IMR-90 (cell line): ENCODE measurements at regions not wholly inside any gene's neighbourhood (a gene's known extent, or its start where the extent isn't known, plus 50 kb on each side); places are given as distances from the start of the nearest gene placed in this dataset.

Source experiments
- ATAC-seq: fragments of 200-7000 bp; cut with Tn5 transposase; 2 replicates; pipeline ENCODE4 v1.9.1; 2020; ENCODE audit warnings: low read depth, mild to moderate bottlenecking, moderate library complexity
- BruUV-seq: library from RNA; stranded (reverse); fragments of 400-500 nt; replicated peaks from 2 replicates; lab custom pipeline; 2021; lab: Mats Ljungman, UMichigan
- CTCF ChIA-PET: fragments of 300-600 bp; formaldehyde crosslinking; extraction: SDS; loops from one replicate; lab custom pipeline; 2021; ENCODE audit warnings: antibody characterized with exemption; lab: Yijun Ruan, JAX
- POLR2A ChIA-PET: fragments of 300-600 bp; sonication (Branson Sonifier 250); formaldehyde crosslinking; loops from one replicate; lab custom pipeline; 2022; ENCODE audit warnings: antibody characterized with exemption; ENCODE audit not compliant: unreplicated experiment; lab: Charles Lee
- DNase-seq: peaks from one replicate; pipeline ENCODE4 v3.0.0; 2013
- H2AFZ ChIP-seq: replicated peaks from 2 replicates; pipeline ENCODE3; 2013; ENCODE audit warnings: low read length, mild to moderate bottlenecking; ENCODE audit not compliant: poor library complexity
- H2AK5ac ChIP-seq: 2 replicates; pipeline ENCODE4 v1.6.1; 2013; ENCODE audit warnings: low read depth, low read length, inconsistent platforms
- H2AK9ac ChIP-seq: replicated peaks from 2 replicates; pipeline ENCODE3; 2013; ENCODE audit warnings: mild to moderate bottlenecking, low read depth, low read length, moderate library complexity; ENCODE audit not compliant: poor library complexity
- H2BK120ac ChIP-seq: 2 replicates; pipeline ENCODE4 v1.6.1; 2013; ENCODE audit warnings: low read depth, low read length, inconsistent platforms
- H2BK15ac ChIP-seq: 3 replicates; pipeline ENCODE4 v1.6.1; 2013; ENCODE audit warnings: low read depth, low read length, inconsistent platforms
- H2BK20ac ChIP-seq: 2 replicates; pipeline ENCODE4 v1.6.1; 2013; ENCODE audit warnings: low read depth, mild to moderate bottlenecking, inconsistent platforms, low read length, moderate library complexity
- H2BK5ac ChIP-seq: 2 replicates; pipeline ENCODE4 v1.6.1; 2013; ENCODE audit warnings: mild to moderate bottlenecking, low read depth, low read length, inconsistent platforms; ENCODE audit not compliant: poor library complexity, severe bottlenecking
- H3K14ac ChIP-seq: replicated peaks from 2 replicates; pipeline ENCODE4 v1.6.1; 2013; ENCODE audit warnings: low read depth, low read length, inconsistent platforms
- H3K18ac ChIP-seq: 2 replicates; pipeline ENCODE4 v1.6.1; 2013; ENCODE audit warnings: low read depth, low read length, control low read depth
- H3K23ac ChIP-seq: 2 replicates; pipeline ENCODE4 v1.6.1; 2013; ENCODE audit warnings: low read depth, low read length, inconsistent platforms
- H3K27ac ChIP-seq: 2 replicates; pipeline ENCODE4 v1.5.1; 2013; ENCODE audit warnings: mild to moderate bottlenecking, control low read depth, low read length; ENCODE audit not compliant: insufficient read depth
- H3K27me3 ChIP-seq: 2 replicates; pipeline ENCODE4 v1.6.1; 2013; ENCODE audit warnings: low read length; ENCODE audit not compliant: control insufficient read depth, insufficient read depth
- H3K36me3 ChIP-seq: 2 replicates; pipeline ENCODE4 v1.6.1; 2013; ENCODE audit warnings: low read length, mixed read lengths; ENCODE audit not compliant: control insufficient read depth, insufficient read depth
- H3K4ac ChIP-seq: 2 replicates; pipeline ENCODE4 v1.6.1; 2013; ENCODE audit warnings: low read depth, low read length, inconsistent platforms
- H3K4me1 ChIP-seq: 2 replicates; pipeline ENCODE4 v1.6.1; 2013; ENCODE audit warnings: low read length, mixed read lengths; ENCODE audit not compliant: control insufficient read depth, insufficient read depth
- H3K4me2 ChIP-seq: 2 replicates; pipeline ENCODE4 v1.6.1; 2013; ENCODE audit warnings: low read depth, mild to moderate bottlenecking, control low read depth, low read length, moderate library complexity
- H3K4me3 ChIP-seq: 2 replicates; pipeline ENCODE4 v1.5.1; 2013; ENCODE audit warnings: low read depth, mild to moderate bottlenecking, control low read depth, low read length, moderate library complexity; ENCODE audit not compliant: insufficient read depth
- H3K56ac ChIP-seq: 2 replicates; pipeline ENCODE4 v1.6.1; 2013; ENCODE audit warnings: low read length, inconsistent platforms; ENCODE audit not compliant: insufficient read depth; ENCODE audit errors: extremely low read depth
- H3K79me1 ChIP-seq, 2 experiments: 2 replicates each; pipeline ENCODE4 v1.6.1; 2013; ENCODE audit warnings: low read length in 2 of 2, inconsistent platforms in 1 of 2, low read depth in 1 of 2
- H3K9ac ChIP-seq: 2 replicates; pipeline ENCODE4 v1.6.1; 2013; ENCODE audit warnings: low read depth, low read length, control low read depth
- H3K9me1 ChIP-seq: 2 replicates; pipeline ENCODE4 v1.6.1; 2013; ENCODE audit warnings: low read length, inconsistent platforms; ENCODE audit not compliant: insufficient read depth
- H3K9me3 ChIP-seq: 2 replicates; pipeline ENCODE4 v1.6.1; 2013; ENCODE audit warnings: low read length; ENCODE audit not compliant: control insufficient read depth, insufficient read depth
- H4K20me1 ChIP-seq: 2 replicates; pipeline ENCODE4 v1.6.1; 2013; ENCODE audit warnings: low read length, inconsistent platforms; ENCODE audit not compliant: insufficient read depth
- H4K5ac ChIP-seq: 2 replicates; pipeline ENCODE4 v1.6.1; 2013; ENCODE audit warnings: mild to moderate bottlenecking, low read depth, low read length, control low read depth
- H4K8ac ChIP-seq, 2 experiments: 2 replicates each; pipeline ENCODE4 v1.6.1; 2013; ENCODE audit warnings: low read depth in 2 of 2, low read length in 2 of 2, control low read depth in 1 of 2, inconsistent platforms in 1 of 2
- H4K91ac ChIP-seq: 2 replicates; pipeline ENCODE4 v1.6.1; 2013; ENCODE audit warnings: low read depth, low read length, inconsistent platforms; ENCODE audit not compliant: insufficient read depth
- BHLHE40 ChIP-seq: fragments of 150-350 bp; IDR thresholded peaks from 2 replicates; pipeline ENCODE4 v1.6.1; 2016; ENCODE audit warnings: mild to moderate bottlenecking, low read depth, low read length
- CHD1 ChIP-seq: IDR thresholded peaks from 2 replicates; pipeline ENCODE4 v1.6.1; 2012; ENCODE audit warnings: low read depth, low read length, improper control_type of control experiment
- CTCF ChIP-seq: conservative IDR thresholded peaks from 2 replicates; pipeline ENCODE4 v1.5.1; 2012; ENCODE audit warnings: mild to moderate bottlenecking, low read depth, low read length, improper control_type of control experiment
- ELK1 ChIP-seq: fragments of 150-350 bp; IDR thresholded peaks from 2 replicates; pipeline ENCODE4 v1.6.1; 2016; ENCODE audit warnings: low read depth, mild to moderate bottlenecking, low read length, moderate library complexity, borderline replicate concordance
- FOS ChIP-seq: fragments of 150-350 bp; IDR thresholded peaks from 2 replicates; pipeline ENCODE4 v1.6.1; 2016; ENCODE audit warnings: low read depth, low read length
- MAFK ChIP-seq: IDR thresholded peaks from 2 replicates; pipeline ENCODE4 v1.6.1; 2012; ENCODE audit warnings: low read depth, low read length, improper control_type of control experiment
- MAZ ChIP-seq: IDR thresholded peaks from 2 replicates; pipeline ENCODE4 v1.6.1; 2012; ENCODE audit warnings: low read depth, mild to moderate bottlenecking, low read length, improper control_type of control experiment, moderate library complexity, borderline replicate concordance
- MXI1 ChIP-seq: IDR thresholded peaks from 2 replicates; pipeline ENCODE4 v1.6.1; 2012; ENCODE audit warnings: low read depth, mild to moderate bottlenecking, low read length, moderate library complexity, borderline replicate concordance
- NFE2L2 ChIP-seq: fragments of 150-350 bp; IDR thresholded peaks from 2 replicates; pipeline ENCODE4 v1.6.1; 2016; ENCODE audit warnings: low read depth, mild to moderate bottlenecking, low read length
- POLR2A ChIP-seq: IDR thresholded peaks from 2 replicates; pipeline ENCODE4 v1.6.1; 2012; ENCODE audit warnings: mild to moderate bottlenecking, low read depth, low read length
- RCOR1 ChIP-seq: IDR thresholded peaks from 2 replicates; pipeline ENCODE4 v1.6.1; 2012; ENCODE audit warnings: mild to moderate bottlenecking, low read length, improper control_type of control experiment; ENCODE audit not compliant: insufficient replicate concordance
- SMC3 ChIP-seq: fragments of 150-350 bp; IDR thresholded peaks from 2 replicates; pipeline ENCODE4 v1.6.1; 2016; ENCODE audit warnings: low read depth, mild to moderate bottlenecking, antibody characterized with exemption, low read length, moderate library complexity
- USF2 ChIP-seq: fragments of 150-350 bp; IDR thresholded peaks from 2 replicates; pipeline ENCODE4 v1.6.1; 2017; ENCODE audit warnings: mild to moderate bottlenecking, antibody characterized with exemption, low read length, low read depth
- WGBS, 2 experiments: methylation state at CpG; one replicate each; pipeline versions ENCODE4 v1.1.5 to v1.1.7; 2013; ENCODE audit warnings: missing lambda C conversion rate in 2 of 2; ENCODE audit not compliant: insufficient read length in 1 of 2; ENCODE audit errors: extremely low coverage in 2 of 2; 5-methylcytosine and 5-hydroxymethylcytosine counted together
- dilution Hi-C: fragments of 300-500 bp; cut with HindIII; formaldehyde crosslinking; loops from one replicate; pipeline ENCODE4 v1.14.3; 2018; ENCODE audit warnings: low sequenced_read_pairs; ENCODE audit not compliant: unreplicated experiment
- in situ Hi-C: fragments of 300-500 bp; cut with MboI; formaldehyde crosslinking; loops from 3 replicates; pipeline ENCODE4 v1.14.3; 2019; ENCODE audit warnings: low sequenced_read_pairs, inconsistent platforms, mixed read lengths
- intact Hi-C: fragments of 100-400 bp; cut with micrococcal nuclease; formaldehyde crosslinking; loops from 2 replicates; pipeline ENCODE4 v1.10.0; 2022

- Histone ChIP-seq H3K9me1 (no peaks in the 10 kb centered on the region), H3K9me3 (peaks cover 43% of the 10 kb centered on the region)
These were observed 253.0 kb upstream of the IRX2 start for GRCh38 chr5:3004361-3005080.

More at GRCh38 chr5:3004361-3005080, 253.0 kb upstream of the IRX2 start:
- no peak overlapping the region for H2AFZ ChIP-seq
- no peak overlapping the region for H4K5ac ChIP-seq
- DNase-seq (no peak), ATAC-seq (no peak)
- no peaks in the 10 kb centered on the region for H3K36me3 ChIP-seq
- no peaks in the 10 kb centered on the region for H4K20me1 ChIP-seq
- TF ChIP-seq SMC3 (no peak), CHD1 (no peak), ELK1 (no peak), MXI1 (no peak), RCOR1 (no peak), NFE2L2 (no peak), BHLHE40 (no peak), MAFK (no peak), MAZ (no peak), FOS (no peak), USF2 (no peak), CTCF (no peak), POLR2A (no peak)
- H3K18ac ChIP-seq: no peak overlapping the region
- H3K4me2 ChIP-seq: no peak overlapping the region
- H2AK9ac ChIP-seq: no peak overlapping the region
- in situ Hi-C loops: no loop called here
- BruUV-seq: no TSS peak
- no peak overlapping the region for H2BK15ac ChIP-seq
- H2AK5ac ChIP-seq: no peak overlapping the region
- no peak overlapping the region for H3K27ac ChIP-seq
- H3K79me1 ChIP-seq: no peaks in the 10 kb centered on the region
- no peak overlapping the region for H4K91ac ChIP-seq
- dilution Hi-C loops: no loop called here
- H3K56ac ChIP-seq: no peak overlapping the region
- 76% methylated on average over 6 of the region's 9 CpGs; no CpG with 5 or more reads in 1 of the 2 experiments for WGBS, 2 experiments
- H3K9ac ChIP-seq: no peak overlapping the region
- H3K4ac ChIP-seq: no peak overlapping the region
- no peak overlapping the region for H2BK120ac ChIP-seq
- no peak overlapping the region for H4K8ac ChIP-seq
- H2BK20ac ChIP-seq: no peak overlapping the region
- H3K4me3 ChIP-seq: no peak overlapping the region
- ChIA-PET CTCF (no interaction called here), POLR2A (no interaction called here)
- intact Hi-C loops: no loop called here
- H3K14ac ChIP-seq: no peak overlapping the region
- no peaks in the 10 kb centered on the region for H3K27me3 ChIP-seq
- H3K23ac ChIP-seq: no peak overlapping the region
- no peaks in the 10 kb centered on the region for H3K4me1 ChIP-seq
- H2BK5ac ChIP-seq: no peak overlapping the region
